Liver (tissue), 8 donors: ENCODE measurements at regions not wholly inside any gene's neighbourhood (a gene's known extent, or its start where the extent isn't known, plus 50 kb on each side); places are given as distances from the start of the nearest gene placed in this dataset.

ENCODE experiments used
- DNase-seq: peaks from one replicate; pipeline ENCODE4 v3.0.0-alpha.2; 2017; ENCODE audit warnings: low spot score
- H3K27ac ChIP-seq, 2 donors: one replicate each; pipeline ENCODE4 v1.7.0; 2013; ENCODE audit warnings: inconsistent platforms in 2 of 2, low read length in 2 of 2, control low read depth in 1 of 2, low read depth in 1 of 2, mild to moderate bottlenecking in 1 of 2
- H3K27me3 ChIP-seq, 4 donors: one replicate each; pipeline versions ENCODE4 v1.6.1 to v1.7.0; 2013; ENCODE audit warnings: low read length in 3 of 4, inconsistent platforms in 1 of 4, mild to moderate bottlenecking in 1 of 4, moderate library complexity in 1 of 4; ENCODE audit not compliant: control insufficient read depth in 4 of 4, insufficient read depth in 4 of 4
- H3K36me3 ChIP-seq, 4 donors: one replicate each; pipeline versions ENCODE4 v1.6.1 to v1.7.0; 2013; ENCODE audit warnings: low read length in 3 of 4, mild to moderate bottlenecking in 3 of 4, low read depth in 1 of 4, moderate library complexity in 1 of 4; ENCODE audit not compliant: control insufficient read depth in 4 of 4, insufficient read depth in 3 of 4
- H3K4me1 ChIP-seq, 4 donors: one replicate each; pipeline versions ENCODE4 v1.6.1 to v1.7.0; 2013; ENCODE audit warnings: low read length in 3 of 4, mild to moderate bottlenecking in 3 of 4, moderate library complexity in 1 of 4; ENCODE audit not compliant: control insufficient read depth in 4 of 4, insufficient read depth in 4 of 4
- H3K4me3 ChIP-seq, 3 donors: one replicate each; pipeline versions ENCODE4 v1.6.1 to v1.7.0; 2013; ENCODE audit warnings: low read length in 3 of 3, control low read depth in 1 of 3, low read depth in 1 of 3, mild to moderate bottlenecking in 1 of 3
- H3K9ac ChIP-seq, 2 donors: one replicate each; pipeline ENCODE4 v1.7.0; 2013; ENCODE audit warnings: low read length in 2 of 2, mild to moderate bottlenecking in 2 of 2, moderate library complexity in 2 of 2, control low read depth in 1 of 2, low read depth in 1 of 2
- H3K9me3 ChIP-seq, 4 donors: one replicate each; pipeline versions ENCODE4 v1.6.1 to v1.7.0; 2013; ENCODE audit warnings: low read length in 3 of 4; ENCODE audit not compliant: control insufficient read depth in 4 of 4
- ATF3 ChIP-seq: IDR thresholded peaks from 2 replicates; pipeline ENCODE4 v1.6.1; 2016; ENCODE audit warnings: antibody characterized with exemption
- CTCF ChIP-seq: fragments of 150-350 bp; IDR thresholded peaks from 2 replicates; pipeline ENCODE4 v1.5.1; 2017; ENCODE audit warnings: improper control_type of control experiment, low read depth, low read length; ENCODE audit not compliant: missing input control
- EGR1 ChIP-seq, 2 donors: IDR thresholded peaks; 2 replicates each; pipeline ENCODE4 v1.6.1; 2016 to 2018; ENCODE audit warnings: antibody characterized with exemption in 2 of 2, low read depth in 2 of 2
- FOXA1 ChIP-seq: IDR thresholded peaks from 2 replicates; pipeline ENCODE4 v1.6.1; 2016; ENCODE audit warnings: antibody characterized with exemption
- FOXA2 ChIP-seq: IDR thresholded peaks from 2 replicates; pipeline ENCODE4 v1.6.1; 2016; ENCODE audit warnings: antibody characterized with exemption
- GABPA ChIP-seq, 2 donors: IDR thresholded peaks in 1 of 2; conservative IDR thresholded peaks in 1 of 2; 2 replicates each; pipeline ENCODE4 v1.6.1; 2016; ENCODE audit warnings: antibody characterized with exemption in 2 of 2, mild to moderate bottlenecking in 1 of 2, moderate library complexity in 1 of 2
- HNF4A ChIP-seq, 2 donors: conservative IDR thresholded peaks; 2 replicates each; pipeline ENCODE4 v1.6.1; 2016; ENCODE audit warnings: antibody characterized with exemption in 2 of 2, mild to moderate bottlenecking in 2 of 2
- HNF4G ChIP-seq: IDR thresholded peaks from 2 replicates; pipeline ENCODE4 v1.6.1; 2016; ENCODE audit warnings: antibody characterized with exemption
- JUND ChIP-seq, 2 donors: IDR thresholded peaks; 2 replicates each; pipeline ENCODE4 v1.6.1; 2016; ENCODE audit warnings: antibody characterized with exemption in 2 of 2
- MAX ChIP-seq: IDR thresholded peaks from 2 replicates; pipeline ENCODE4 v1.6.1; 2016; ENCODE audit warnings: antibody characterized with exemption
- NR2F2 ChIP-seq: IDR thresholded peaks from 2 replicates; pipeline ENCODE4 v1.6.1; 2016; ENCODE audit warnings: antibody characterized with exemption
- RAD21 ChIP-seq, 2 donors: IDR thresholded peaks; 2 replicates each; pipeline ENCODE4 v1.6.1; 2016; ENCODE audit warnings: antibody characterized with exemption in 2 of 2, mild to moderate bottlenecking in 2 of 2
- REST ChIP-seq: IDR thresholded peaks from 2 replicates; pipeline ENCODE4 v1.6.1; 2016; ENCODE audit warnings: antibody characterized with exemption, mild to moderate bottlenecking
- SP1 ChIP-seq: IDR thresholded peaks from 2 replicates; pipeline ENCODE4 v1.6.1; 2018; ENCODE audit warnings: antibody characterized with exemption, mild to moderate bottlenecking
- TAF1 ChIP-seq: conservative IDR thresholded peaks from 2 replicates; pipeline ENCODE4 v1.6.1; 2016; ENCODE audit warnings: antibody characterized with exemption, mild to moderate bottlenecking
- YY1 ChIP-seq: IDR thresholded peaks from 2 replicates; pipeline ENCODE4 v1.6.1; 2016; ENCODE audit warnings: antibody characterized with exemption, mild to moderate bottlenecking
- ZBTB33 ChIP-seq: IDR thresholded peaks from 2 replicates; pipeline ENCODE4 v1.6.1; 2016; ENCODE audit warnings: antibody characterized with exemption
- WGBS: extraction: QIAGEN DNeasy Blood & Tissue Kit; methylation state at CpG from one replicate; pipeline ENCODE4 v1.1.7; 2013; 5-methylcytosine and 5-hydroxymethylcytosine counted together
- donor health status: healthy.
- donor health status: healthy.
- donor health status: healthy.
- donor health status: healthy.
- donor health status: healthy.

- Histone ChIP-seq H3K4me3 (no peak overlapping the region), H3K27me3 (no peaks in the 10 kb centered on the region), H3K9me3 (no peaks in the 10 kb centered on the region), H3K36me3 (no peaks in the 10 kb centered on the region), H3K4me1 (no peaks in the 10 kb centered on the region), H3K27ac (no peak overlapping the region), H3K9ac (no peak overlapping the region)
- no peak for DNase-seq
- TF ChIP-seq FOXA2: no peak
- TF ChIP-seq EGR1 (IDR thresholded peaks at IDR 0.05; ENCODE audit: low read depth in 2 of 2): no peak
- TF ChIP-seq RAD21 (IDR thresholded peaks at IDR 0.05): no peak
- no peak for TF ChIP-seq GABPA (IDR thresholded peaks at IDR 0.05 in 1 of 2, conservative IDR thresholded peaks at IDR 0.05 in 1 of 2)
- TF ChIP-seq NR2F2: no peak
- no peak for TF ChIP-seq CTCF
- no peak for TF ChIP-seq MAX
- no peak for TF ChIP-seq FOXA1
- no peak for TF ChIP-seq REST
- TF ChIP-seq YY1: no peak
- no peak for TF ChIP-seq ATF3
- TF ChIP-seq TAF1: no peak
- TF ChIP-seq SP1: no peak
- TF ChIP-seq HNF4A (conservative IDR thresholded peaks at IDR 0.05): no peak
- no peak for TF ChIP-seq ZBTB33
- no peak for TF ChIP-seq HNF4G
- TF ChIP-seq JUND (IDR thresholded peaks at IDR 0.05): no peak
- 80% methylated on average over 2 of the region's 2 CpGs for WGBS
Observed at GRCh38 chr3:484341-484740, 287.8 kb downstream of the CHL1 start.

- no peak overlapping the region for H3K9ac ChIP-seq
- no peak for TF ChIP-seq HNF4A (conservative IDR thresholded peaks at IDR 0.05)
- TF ChIP-seq ZBTB33: no peak
- no peak for TF ChIP-seq MAX
- TF ChIP-seq HNF4G: no peak
- H3K9me3 ChIP-seq: no peaks in the 10 kb centered on the region
- peaks cover 0 to 5% (median 2%) of the 10 kb centered on the region in 4 donors for H3K4me1 ChIP-seq
- no peak overlapping the region for H3K4me3 ChIP-seq
- no peak for DNase-seq
- H3K27ac ChIP-seq: no peak overlapping the region
- no peaks in the 10 kb centered on the region for H3K36me3 ChIP-seq
- no peaks in the 10 kb centered on the region for H3K27me3 ChIP-seq
- 88% methylated on average over 2 of the region's 2 CpGs for WGBS
Observed at GRCh38 chr3:487614-488013, 291.1 kb downstream of the CHL1 start.
